Fibroblast of lung (primary cell): ENCODE measurements at regions not wholly inside any gene's neighbourhood (a gene's known extent, or its start where the extent isn't known, plus 50 kb on each side); places are given as distances from the start of the nearest gene placed in this dataset.

Experiments
- EZH2 ChIP-seq: IDR thresholded peaks from 2 replicates; pipeline ENCODE4 v1.5.1; 2012; ENCODE audit warnings: low read length, control low read depth, mild to moderate bottlenecking; ENCODE audit errors: missing control alignments
- TF ChIP-seq, protein P1 (sequence below), 2 donors: IDR thresholded peaks in 1 of 2; conservative IDR thresholded peaks in 1 of 2; 1 replicate in 1 of 2; 2 replicates in 1 of 2; pipeline ENCODE4 v1.5.1; 2011 to 2012; ENCODE audit warnings: low read length in 2 of 2, control low read depth in 1 of 2, inconsistent platforms in 1 of 2, low read depth in 1 of 2, mild to moderate bottlenecking in 1 of 2

DNA sequence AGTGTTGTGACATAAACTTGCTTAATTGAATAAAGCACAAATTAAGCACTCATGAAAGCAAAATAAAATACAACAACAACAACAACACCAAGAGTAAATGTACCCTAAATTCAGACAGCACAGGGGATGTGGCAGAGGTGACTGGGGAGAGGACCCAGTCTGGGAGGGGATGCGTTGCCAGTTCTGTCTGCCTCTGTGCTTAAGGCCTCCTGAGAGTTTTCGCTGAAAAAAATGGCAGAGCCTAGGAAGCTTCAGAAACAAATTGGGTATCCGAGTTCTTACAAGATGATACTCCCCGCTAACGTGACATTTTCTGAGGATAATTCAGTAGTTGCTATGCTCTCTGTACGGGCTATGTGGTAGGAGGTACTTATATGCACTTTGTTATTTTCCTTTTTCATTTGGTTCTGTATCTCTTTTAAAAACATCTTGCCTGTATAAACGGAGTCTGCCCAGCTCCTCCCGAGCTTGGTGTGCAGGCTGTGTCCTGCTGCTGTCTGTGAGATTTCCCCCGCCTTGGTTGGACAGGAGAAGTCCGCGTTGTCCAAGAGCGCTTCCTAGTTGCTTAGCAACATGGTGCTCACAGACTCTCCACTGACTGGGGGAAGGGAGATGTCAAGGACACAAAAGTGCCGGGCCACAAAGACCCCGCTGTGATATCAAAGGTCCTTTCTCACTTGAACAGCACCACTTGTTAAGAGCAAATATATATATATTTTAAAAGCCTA, 134.2 kb upstream of the CPHXL start:
- TF ChIP-seq, protein P1, sequence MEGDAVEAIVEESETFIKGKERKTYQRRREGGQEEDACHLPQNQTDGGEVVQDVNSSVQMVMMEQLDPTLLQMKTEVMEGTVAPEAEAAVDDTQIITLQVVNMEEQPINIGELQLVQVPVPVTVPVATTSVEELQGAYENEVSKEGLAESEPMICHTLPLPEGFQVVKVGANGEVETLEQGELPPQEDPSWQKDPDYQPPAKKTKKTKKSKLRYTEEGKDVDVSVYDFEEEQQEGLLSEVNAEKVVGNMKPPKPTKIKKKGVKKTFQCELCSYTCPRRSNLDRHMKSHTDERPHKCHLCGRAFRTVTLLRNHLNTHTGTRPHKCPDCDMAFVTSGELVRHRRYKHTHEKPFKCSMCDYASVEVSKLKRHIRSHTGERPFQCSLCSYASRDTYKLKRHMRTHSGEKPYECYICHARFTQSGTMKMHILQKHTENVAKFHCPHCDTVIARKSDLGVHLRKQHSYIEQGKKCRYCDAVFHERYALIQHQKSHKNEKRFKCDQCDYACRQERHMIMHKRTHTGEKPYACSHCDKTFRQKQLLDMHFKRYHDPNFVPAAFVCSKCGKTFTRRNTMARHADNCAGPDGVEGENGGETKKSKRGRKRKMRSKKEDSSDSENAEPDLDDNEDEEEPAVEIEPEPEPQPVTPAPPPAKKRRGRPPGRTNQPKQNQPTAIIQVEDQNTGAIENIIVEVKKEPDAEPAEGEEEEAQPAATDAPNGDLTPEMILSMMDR (conservative IDR thresholded peaks at IDR 0.05 in 1 of 2, IDR thresholded peaks at IDR 0.05 in 1 of 2; ENCODE audit: low read depth in 1 of 2, low read length in 2 of 2): no peak
- TF ChIP-seq EZH2: no peak
